ENCODE measurements at regions not wholly inside any gene's neighbourhood (a gene's known extent, or its start where the extent isn't known, plus 50 kb on each side); places are given as distances from the start of the nearest gene placed in this dataset.

GRCh38 chr14:101417434-101417833, 143.9 kb upstream of the DIO3 start:
- TF ChIP-seq FOXP2 (optimal IDR thresholded peaks at IDR 0.05; ENCODE audit: borderline replicate concordance, extremely low read depth, extremely low read length, insufficient read depth) (no peak), POLR2AphosphoS5 (IDR thresholded peaks at IDR 0.05; ENCODE audit: low read depth, low read length) (no peak), SIN3A (IDR thresholded peaks at IDR 0.05; ENCODE audit: borderline replicate concordance, insufficient read depth, low read length) (no peak), TAF1 (IDR thresholded peaks at IDR 0.05; ENCODE audit: borderline replicate concordance, insufficient read depth, low read length) (no peak)
- TF ChIP-seq, protein P1, sequence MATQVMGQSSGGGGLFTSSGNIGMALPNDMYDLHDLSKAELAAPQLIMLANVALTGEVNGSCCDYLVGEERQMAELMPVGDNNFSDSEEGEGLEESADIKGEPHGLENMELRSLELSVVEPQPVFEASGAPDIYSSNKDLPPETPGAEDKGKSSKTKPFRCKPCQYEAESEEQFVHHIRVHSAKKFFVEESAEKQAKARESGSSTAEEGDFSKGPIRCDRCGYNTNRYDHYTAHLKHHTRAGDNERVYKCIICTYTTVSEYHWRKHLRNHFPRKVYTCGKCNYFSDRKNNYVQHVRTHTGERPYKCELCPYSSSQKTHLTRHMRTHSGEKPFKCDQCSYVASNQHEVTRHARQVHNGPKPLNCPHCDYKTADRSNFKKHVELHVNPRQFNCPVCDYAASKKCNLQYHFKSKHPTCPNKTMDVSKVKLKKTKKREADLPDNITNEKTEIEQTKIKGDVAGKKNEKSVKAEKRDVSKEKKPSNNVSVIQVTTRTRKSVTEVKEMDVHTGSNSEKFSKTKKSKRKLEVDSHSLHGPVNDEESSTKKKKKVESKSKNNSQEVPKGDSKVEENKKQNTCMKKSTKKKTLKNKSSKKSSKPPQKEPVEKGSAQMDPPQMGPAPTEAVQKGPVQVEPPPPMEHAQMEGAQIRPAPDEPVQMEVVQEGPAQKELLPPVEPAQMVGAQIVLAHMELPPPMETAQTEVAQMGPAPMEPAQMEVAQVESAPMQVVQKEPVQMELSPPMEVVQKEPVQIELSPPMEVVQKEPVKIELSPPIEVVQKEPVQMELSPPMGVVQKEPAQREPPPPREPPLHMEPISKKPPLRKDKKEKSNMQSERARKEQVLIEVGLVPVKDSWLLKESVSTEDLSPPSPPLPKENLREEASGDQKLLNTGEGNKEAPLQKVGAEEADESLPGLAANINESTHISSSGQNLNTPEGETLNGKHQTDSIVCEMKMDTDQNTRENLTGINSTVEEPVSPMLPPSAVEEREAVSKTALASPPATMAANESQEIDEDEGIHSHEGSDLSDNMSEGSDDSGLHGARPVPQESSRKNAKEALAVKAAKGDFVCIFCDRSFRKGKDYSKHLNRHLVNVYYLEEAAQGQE (IDR thresholded peaks at IDR 0.05; ENCODE audit: insufficient read depth in 1 of 2, low read depth in 2 of 2, low read length in 2 of 2): no peak

Data from PFSK-1 (cell line).